Non-pigmented ciliary epithelial cell (primary cell): ENCODE measurements at regions not wholly inside any gene's neighbourhood (a gene's known extent, or its start where the extent isn't known, plus 50 kb on each side); places are given as distances from the start of the nearest gene placed in this dataset.

Experiments
- DNase-seq: peaks from one replicate; pipeline ENCODE4 v3.0.0-alpha.2; 2010; ENCODE audit warnings: low read depth

DNA sequence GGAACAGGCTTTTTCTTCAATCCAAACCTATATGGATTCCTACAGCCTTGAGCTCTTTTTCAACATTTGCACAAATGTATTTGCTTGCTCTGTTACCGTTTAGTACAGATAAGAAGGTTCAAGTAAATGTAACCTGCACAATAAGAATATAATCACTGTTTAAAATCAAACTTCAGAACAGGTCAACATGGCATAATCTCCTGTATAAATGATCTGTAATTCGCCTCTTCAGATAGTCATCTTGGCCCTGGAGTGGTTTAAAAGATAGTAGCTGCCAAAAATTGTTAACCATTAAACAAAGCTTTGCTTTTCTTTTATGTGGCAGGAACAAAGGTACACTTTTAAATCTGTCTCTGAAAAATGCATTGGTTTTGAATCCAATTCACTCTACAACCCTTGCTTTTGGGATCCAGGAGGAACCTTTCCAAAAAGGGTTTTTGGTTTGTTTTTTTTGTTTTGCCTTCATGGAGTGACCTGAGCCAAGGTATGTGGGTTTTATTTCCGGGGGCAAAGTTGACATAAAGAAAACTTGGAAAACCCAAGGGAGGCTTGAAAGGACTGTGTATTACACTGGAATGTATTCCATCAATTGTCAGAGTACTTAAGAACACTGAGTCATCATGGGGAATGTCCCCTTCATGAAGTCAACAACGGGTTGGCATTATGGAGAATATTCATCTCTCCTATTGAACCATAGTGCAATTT is 210.4 kb upstream of the HCCS start:
- no peak for DNase-seq

DNA sequence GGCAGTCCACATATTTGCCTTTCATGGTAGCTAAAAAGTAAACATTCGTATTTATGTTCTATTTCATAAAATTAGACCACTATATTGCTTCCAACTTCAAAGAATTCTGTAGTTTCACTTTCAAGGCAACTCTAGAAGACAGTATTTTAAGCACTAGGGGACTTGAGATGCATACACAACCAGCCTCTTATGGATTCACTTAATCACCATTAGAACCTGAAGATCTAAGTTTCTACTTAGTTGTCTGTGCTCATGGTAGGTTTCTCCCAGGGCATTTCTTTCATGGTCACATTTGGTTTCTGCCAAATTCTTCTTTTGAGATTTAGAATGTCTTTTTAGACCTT is 209.9 kb upstream of the HCCS start:
- DNase-seq: no peak

DNA sequence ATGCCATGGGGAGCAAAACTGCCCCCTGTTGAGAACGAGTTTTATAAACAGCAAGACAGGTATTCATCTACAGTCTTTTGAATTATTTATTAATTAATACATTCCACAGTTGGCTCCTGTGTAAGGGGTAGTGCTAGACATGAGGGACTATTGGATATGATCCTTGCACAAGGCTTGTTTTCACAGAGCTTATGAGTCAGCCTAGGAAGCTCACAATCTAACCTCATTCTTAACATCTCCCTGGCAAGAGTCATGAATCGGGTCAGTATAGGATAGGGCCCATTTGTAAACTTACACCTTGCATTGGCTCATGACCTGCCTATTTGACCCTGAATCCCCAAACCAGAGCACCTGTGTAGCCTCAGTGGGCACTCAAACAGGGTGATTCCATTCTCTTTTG is 209.1 kb upstream of the HCCS start:
- DNase-seq: no peak

DNA sequence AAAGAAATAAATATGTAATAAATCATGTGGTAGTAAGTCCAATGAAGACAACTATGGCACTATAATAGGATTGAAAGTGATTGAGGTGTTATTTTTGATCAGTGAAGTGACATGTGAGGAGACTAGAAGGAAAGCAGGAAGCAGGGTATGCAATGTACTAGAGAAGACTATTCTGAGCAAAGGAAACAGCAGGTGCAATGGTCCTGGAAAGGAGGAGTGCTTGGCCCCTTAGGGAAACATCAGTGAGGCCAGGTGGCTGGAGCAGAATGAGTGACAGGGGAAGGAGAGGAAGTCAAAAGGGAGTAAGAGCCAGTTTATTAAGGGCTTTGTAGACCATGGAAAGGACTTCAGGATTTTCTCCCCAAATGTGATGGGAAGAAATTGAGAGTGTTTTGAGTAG is 207.6 kb upstream of the HCCS start:
- DNase-seq: no peak

DNA sequence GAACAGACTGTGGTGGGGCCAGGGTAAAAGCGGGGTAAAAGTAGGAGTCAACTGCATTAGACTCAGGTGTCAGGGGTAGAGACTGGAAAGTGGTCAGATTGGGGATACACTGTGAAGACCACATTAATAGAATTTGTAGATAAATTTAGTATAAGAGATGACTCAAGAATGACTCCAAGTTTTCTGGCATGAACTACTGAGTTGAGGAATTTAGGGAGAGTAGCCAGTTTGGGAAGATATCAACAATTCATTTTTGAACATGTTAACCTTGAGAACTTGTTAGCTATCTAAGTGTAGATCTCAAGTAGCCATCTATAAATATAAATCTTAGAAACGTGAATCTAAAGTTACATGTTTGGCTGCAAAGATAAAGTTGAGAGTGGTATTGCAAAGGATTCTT is 206.9 kb upstream of the HCCS start:
- DNase-seq: no peak

DNA sequence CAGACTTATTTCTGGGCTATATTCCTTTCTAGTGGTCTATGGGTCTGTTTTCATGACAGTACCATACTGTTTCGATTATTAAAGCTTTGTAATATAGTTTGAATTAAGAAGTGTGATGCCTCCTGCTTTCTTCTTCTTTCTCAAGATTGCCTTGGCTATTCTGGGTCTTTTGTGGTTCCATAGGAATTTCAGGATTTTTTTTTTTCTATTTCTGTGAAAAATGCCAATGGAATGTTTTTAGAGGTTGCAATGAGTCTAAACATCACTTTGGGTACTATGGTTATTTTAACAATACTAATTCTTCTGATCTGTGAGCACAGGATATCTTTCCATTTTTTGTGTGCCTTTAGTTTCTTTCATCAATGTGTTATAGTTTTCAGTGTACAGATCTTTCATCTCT is 204.3 kb upstream of the HCCS start:
- no peak for DNase-seq

DNA sequence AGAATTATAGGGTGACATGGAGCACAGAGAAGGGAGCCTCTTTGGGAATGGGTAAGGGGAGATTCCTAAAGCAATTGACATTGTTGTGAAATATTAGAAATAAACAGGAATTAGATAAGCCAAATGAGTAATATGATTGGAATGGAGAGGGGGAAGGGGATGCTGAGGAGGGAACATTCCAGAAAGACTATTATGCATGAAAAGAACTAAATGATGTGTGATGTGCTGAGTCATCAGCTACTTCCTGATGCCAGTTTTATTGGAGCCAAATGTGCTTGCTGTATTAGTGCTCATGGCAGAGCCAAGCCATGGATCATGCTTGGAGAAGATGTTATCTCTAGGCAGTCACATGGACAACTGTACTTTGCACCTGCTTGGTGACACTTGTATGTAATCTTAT is 189.0 kb upstream of the HCCS start:
- peak; percentile 60 for DNase-seq

DNA sequence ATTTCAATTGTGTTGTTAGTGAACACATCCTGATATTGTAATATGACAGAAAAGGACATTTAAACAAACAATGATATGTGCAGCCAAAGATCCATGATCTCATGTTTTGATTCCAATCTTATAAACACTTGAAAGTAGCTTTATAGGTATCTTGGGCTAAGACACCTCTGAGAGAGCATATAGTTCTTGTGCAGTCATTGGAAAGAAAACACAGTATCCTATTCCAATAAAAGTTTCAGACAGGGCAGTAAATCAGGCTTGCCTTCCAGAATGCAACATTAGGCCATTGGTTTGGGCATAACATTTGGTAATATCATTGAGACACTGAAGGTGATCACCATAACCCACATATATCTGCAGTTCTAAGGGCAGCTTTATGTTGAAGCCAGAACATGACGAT is 188.3 kb upstream of the HCCS start:
- DNase-seq: no peak

DNA sequence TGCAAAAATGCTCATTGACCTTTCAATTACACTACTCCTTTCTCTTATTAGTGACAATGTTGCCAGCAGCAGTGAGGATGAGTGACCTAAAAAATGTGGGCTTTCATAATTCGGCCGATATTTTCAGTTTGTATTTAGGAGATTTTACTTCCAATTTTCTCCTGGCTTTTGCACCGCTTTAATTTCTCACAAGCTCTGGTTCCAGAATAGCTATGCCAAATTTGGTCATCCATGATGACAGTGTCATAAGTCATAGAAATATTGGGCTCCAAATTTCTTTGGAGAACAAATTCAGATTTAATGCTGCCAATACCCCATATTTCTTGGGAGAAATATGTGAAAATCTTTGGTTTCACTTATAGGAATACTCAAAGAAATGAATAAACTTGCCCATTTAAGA is 187.7 kb upstream of the HCCS start:
- no peak for DNase-seq

DNA sequence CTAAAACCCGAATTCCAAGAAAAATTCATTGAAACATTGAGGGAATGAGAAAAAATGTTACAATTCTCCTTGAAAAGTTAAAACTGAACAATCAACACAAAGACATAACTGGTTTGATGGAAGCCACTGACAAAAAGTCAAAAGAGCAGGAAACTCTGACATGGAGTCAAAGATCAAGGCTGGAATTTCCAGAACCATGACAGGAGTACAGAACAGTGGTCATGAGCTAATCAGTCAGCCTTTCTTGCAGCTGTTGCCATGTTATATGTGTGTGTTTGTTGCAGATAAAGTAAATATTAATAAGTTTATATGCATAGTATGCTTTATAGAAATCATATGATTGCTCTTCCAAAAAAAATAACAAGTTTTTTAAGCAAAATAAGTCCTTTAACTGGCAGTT is 184.7 kb upstream of the HCCS start:
- no peak for DNase-seq

DNA sequence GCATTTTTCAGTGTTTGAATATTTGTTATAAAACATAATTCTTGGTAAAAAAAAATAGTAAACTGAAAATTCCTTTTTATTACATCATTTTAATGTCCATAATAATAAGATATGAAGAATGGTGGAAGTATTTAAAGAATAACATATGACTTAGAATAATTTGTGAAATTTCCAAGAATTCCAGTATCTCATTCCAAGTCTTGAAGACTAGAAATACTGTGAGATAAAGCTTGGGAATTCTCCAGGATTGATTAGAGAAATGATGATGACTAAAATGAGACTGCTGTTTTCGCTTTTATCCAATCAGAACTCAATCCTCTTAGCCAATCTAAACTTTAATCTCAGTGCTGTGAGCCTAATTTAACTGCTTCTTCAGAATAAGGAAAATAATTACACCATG is 184.2 kb upstream of the HCCS start:
- DNase-seq: no peak

DNA sequence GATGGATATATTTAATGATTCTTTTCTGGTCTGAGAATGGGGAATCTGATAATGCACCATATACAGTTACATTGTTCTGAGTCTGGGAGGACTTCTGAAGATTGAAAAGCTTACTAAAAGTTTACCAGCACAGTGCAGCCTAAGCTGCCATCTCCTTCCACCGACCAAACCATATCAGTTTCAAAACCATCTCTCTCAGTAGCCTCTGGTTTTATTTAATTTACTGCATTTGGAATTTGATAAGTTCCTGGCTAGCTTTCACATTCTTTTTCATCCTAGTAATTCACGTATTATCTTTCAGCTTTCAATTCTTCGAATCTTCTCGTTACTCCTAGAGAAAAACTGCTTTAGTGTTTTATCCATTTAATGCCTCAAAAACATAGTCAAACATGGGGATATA is 181.4 kb upstream of the HCCS start:
- DNase-seq: no peak

DNA sequence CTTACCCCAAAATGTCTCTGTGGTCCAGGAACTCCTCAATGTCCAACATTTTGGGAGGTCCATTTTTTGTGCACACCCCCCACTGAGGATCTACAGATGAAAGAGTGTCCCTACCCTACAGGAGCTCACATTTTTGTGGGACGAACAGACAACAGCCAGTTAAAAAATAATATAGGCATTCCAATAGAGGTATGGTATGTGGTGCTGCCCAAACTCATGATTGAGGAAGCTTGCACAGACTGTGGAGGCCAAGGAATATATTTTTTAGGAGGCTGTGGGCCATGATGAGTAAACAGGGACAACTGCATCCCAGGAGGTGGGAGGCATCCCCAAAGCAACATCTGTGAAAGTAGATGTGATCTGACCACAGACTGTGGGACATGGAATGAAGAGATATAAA is 181.0 kb upstream of the HCCS start:
- no peak for DNase-seq

DNA sequence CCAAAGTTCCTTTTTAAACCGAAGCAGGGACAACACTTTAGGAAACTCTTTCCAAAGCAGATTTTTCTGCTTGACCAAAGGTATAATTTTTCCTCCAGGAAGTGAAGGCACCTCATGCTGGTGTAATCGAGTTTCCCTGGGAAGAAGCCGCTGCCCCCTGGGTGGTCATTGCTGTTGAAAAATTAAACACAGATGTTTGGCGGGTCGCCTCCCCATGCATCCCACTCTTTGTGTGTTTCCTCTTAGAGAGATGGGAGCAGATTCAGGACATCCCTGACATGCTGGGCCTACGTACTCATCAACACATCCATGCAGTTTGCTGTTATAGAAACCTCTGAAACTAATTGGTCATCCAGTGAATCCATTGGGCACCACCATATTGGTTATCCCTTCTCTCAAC is 179.2 kb upstream of the HCCS start:
- no peak for DNase-seq

DNA sequence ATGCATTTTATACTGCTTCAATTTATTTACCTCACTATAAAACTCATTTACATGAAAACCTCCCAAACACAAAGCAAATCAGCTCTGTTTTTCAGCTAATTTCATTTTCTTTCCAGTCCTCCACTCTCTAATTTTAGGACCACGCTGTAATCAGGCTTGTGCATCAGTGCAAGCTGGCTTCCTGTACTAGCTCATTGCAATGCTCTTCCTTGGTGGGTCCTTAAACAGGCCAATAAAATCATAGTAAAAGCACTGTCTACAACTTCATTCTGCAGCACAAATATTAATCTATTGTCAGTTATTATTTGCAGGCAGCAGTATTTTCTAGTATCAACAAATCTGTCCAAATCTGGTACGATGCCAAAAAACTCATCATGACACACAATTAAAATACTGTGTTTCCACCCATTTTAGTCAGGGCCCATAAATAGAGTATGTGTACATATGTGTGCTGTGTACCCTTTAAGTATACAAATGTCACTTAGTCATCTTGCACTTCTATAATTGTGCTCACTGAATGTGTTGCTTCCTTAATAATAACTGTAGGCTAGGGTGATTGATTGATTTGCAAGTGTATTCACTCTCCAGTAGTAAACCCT is 178.2 kb upstream of the HCCS start:
- DNase-seq: no peak

DNA sequence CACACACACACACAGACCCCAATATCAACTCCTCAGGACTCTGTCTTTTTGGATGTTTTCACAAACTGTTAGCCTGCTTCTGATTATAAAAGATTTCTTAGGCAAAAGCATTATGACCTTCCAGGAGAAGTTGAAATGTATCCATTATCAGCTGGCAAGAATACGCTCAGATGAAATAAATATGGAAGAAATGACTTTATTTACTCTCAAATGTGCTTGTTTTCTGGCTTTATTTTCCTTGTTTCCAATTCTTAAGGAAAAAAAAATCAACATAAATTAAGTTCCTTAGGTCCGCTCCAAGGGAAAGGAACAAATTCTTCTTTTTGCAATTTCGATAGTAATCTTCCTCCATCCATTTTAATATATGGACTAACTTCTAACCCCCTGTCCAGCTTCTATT is 175.6 kb upstream of the HCCS start:
- DNase-seq: no peak

DNA sequence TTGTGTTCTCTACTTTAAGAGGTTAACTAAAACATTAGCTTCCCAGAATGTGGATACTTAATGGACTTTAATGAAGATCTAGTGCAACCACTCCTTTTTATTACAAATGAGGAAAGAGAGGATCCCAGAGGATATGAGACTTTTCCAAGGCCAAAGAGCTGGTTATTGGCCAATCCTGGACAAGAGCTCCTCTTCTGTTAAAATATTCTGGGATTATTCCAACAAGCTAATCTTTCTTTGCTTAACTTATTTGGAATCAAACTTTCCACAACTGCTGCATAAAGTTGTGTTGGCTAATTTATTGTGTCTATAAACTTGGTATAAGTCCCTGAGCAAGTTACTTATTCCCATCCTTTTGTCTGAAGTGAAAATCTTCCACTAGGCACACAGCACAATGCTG is 174.2 kb upstream of the HCCS start:
- DNase-seq: no peak

DNA sequence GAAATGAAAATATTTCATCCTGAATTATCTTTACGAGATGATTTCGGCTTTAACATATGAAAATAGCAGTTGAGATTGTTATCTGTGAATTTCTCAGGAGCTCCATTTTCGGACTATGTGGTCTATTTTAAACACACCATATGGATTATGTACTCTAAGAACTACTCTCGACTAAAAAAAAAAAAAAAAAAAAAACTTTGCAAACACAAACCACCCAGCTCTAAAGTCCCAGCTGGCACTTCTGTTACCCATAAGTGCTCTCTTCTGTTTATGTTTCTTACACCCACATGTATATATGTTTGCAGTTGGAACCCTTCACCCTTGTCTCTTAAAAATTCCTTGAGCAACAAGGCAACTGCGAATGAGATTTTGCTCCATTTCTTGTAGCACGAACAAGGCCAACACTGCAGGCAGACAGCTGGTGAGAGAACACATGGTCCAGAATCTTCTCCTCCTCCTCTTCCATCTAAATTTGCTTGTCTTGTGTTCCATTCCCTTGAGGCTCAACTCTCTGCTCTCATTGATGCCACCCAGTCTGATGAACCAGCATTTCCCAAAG is 172.7 kb upstream of the HCCS start:
- no peak for DNase-seq

DNA sequence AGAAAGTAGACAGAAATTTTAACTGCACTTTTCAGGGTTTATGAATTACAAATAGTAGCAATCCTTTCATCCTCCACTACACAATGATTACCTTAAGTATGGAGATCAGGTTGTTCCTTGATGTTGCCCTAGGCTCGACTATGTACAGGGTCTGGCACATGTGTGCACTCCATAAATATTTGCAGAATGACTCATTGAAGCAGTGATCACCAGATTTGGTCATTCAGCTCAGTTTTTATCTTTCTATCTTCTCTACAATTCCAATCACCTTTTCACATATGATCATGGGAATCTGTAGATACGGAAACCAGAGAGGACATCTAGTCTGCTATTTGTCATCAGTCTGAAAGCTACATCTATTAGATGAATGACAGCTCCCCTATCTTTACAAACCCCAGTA is 171.7 kb upstream of the HCCS start:
- DNase-seq: no peak

DNA sequence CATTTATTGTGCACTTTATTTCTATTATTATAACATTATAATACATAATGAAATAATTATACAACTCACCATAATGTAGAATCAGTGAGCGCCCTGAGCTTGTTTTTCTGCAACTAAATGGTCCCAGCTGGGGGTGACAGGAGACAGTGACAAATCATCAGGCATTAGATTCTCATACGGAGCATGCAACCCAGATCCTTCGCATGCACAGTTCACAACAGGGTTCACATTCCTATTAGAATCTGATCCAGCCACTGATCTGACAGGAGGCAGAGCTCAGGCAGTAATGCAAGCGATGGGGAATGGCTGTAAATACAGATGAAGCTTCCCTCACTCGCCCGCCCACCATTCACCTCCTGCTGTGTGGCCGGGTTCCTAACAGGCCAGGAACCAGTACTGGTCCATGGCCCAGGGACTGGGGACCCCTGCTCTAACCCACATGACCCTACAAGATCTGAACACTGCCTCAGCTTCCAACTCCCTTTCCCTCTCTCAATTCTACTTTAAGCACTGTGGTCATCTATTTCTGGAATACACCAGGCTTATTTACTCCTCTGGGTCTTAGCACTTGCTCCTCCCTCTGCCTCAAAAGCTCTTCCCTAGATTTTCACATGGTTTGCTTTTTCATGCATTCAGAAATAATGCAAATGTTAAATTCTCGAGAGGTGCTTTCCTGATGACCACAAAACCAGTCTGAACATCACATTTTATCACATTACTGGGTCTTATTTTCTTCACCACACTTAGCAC is 166.8 kb upstream of the HCCS start:
- no peak for DNase-seq

DNA sequence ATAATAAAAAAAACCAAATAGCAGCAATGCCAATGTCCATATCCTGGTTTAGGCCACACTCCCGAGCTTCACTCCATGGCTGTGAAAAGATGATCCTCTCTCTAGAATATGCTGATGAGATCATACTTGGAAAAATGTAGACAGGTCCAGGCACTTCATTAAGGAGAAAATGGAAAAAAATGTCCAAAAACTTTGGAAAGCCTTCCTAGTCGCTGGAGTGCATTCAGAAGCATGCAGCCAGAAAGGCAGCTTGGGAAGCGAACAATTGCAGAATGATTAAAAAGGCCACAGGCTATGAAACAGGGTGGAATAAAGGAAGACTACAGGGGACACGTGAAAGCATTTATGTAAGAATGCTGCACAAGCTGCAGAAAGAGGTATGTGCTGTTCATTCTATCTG is 165.6 kb upstream of the HCCS start:
- no peak for DNase-seq

DNA sequence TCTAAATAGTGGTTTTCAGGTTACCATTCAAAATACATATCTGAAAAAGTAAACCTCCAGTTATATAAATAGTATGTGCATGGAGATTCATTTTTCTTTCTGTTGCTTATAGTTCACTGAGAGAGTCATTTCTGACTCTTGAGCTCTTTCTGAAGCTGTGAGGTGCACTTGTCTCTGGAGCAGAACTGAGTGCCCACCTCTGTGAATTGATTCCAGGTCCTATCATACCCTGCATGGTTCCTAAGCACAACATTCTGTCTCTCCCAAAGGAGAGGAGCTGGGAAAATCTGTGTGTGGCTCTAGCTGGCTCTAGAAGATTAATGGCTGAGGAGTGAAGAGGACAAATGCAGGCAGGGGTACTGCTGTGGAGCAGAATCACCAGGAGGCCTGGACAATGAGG is 161.6 kb upstream of the HCCS start:
- DNase-seq: no peak

DNA sequence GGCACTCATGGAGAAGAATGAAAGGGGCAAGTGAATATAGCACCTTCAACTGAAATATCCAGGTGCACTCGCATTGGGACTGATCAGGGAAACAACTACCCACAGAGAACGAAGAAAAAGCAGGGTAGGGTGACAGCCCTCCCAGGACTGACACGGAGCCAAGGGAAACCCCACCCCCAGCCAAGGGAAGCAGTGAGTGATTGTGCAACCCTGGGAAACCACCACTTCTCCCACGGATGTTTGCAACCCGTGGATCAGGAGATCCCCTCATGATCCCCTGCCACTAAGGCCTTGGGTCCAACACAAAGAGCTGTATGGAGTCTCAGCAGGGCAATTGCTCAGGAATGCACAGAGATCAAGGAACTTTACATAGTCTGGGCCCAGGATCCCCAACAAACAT is 158.5 kb upstream of the HCCS start:
- DNase-seq: no peak
